Glomerular visceral epithelial cell (primary cell): ENCODE measurements at regions not wholly inside any gene's neighbourhood (a gene's known extent, or its start where the extent isn't known, plus 50 kb on each side); places are given as distances from the start of the nearest gene placed in this dataset.
"Not testable (repeated sequence)": the region's sequence is repeated elsewhere in the genome, so short reads cannot be mapped to it uniquely, and the experiment has no call there.

Experiments
- DNase-seq: peaks from one replicate; pipeline ENCODE4 v3.0.0-alpha.2; 2016; ENCODE audit errors: extremely low spot score

GRCh38 chr22:47625013-47625385 lies 862.5 kb downstream of the TBC1D22A start:
- no peak for DNase-seq

- DNase-seq, result no peak
Observed at GRCh38 chr22:47624252-47625012, 862.0 kb downstream of the TBC1D22A start.

GRCh38 chr22:47623763-47624148 lies 861.3 kb downstream of the TBC1D22A start:
- no peak for DNase-seq

GRCh38 chr22:47623066-47623762 lies 860.8 kb downstream of the TBC1D22A start:
- no peak for DNase-seq

GRCh38 chr22:47622541-47622940 lies 860.1 kb downstream of the TBC1D22A start:
- DNase-seq, result no peak

- no peak for DNase-seq
Observed at GRCh38 chr22:47621253-47621652, 858.8 kb downstream of the TBC1D22A start.

- no peak for DNase-seq
Observed at GRCh38 chr22:47620391-47620790, 857.9 kb downstream of the TBC1D22A start.

- DNase-seq, result no peak
Observed at GRCh38 chr22:47619631-47620030, 857.2 kb downstream of the TBC1D22A start.

GRCh38 chr22:47618180-47619010 lies 855.9 kb downstream of the TBC1D22A start:
- no peak for DNase-seq

GRCh38 chr22:47617186-47617585 lies 854.7 kb downstream of the TBC1D22A start:
- no peak for DNase-seq

- DNase-seq, result no peak
Observed at GRCh38 chr22:47616396-47617020, 854.1 kb downstream of the TBC1D22A start.

GRCh38 chr22:47615051-47615450 lies 852.6 kb downstream of the TBC1D22A start:
- DNase-seq, result no peak

- no peak for DNase-seq
Observed at GRCh38 chr22:47613606-47614350, 851.3 kb downstream of the TBC1D22A start.

- not testable (repeated sequence) for DNase-seq
Observed at GRCh38 chr22:47613181-47613580, 850.7 kb downstream of the TBC1D22A start.

- no peak for DNase-seq
Observed at GRCh38 chr22:47612311-47612910, 850.0 kb downstream of the TBC1D22A start.

- no peak for DNase-seq
Observed at GRCh38 chr22:47610764-47611163, 848.3 kb downstream of the TBC1D22A start.

- no peak for DNase-seq
Observed at GRCh38 chr22:47610281-47610680, 847.8 kb downstream of the TBC1D22A start.

GRCh38 chr22:47609653-47610052 lies 847.2 kb downstream of the TBC1D22A start:
- no peak for DNase-seq

- no peak for DNase-seq
Observed at GRCh38 chr22:47608421-47608820, 846.0 kb downstream of the TBC1D22A start.

- DNase-seq, result no peak
Observed at GRCh38 chr22:47607486-47607885, 845.0 kb downstream of the TBC1D22A start.

GRCh38 chr22:47606426-47606825 lies 844.0 kb downstream of the TBC1D22A start:
- no peak for DNase-seq
